Activated naive CD8-positive, alpha-beta T cell treated with anti-CD3 and anti-CD28 coated beads for 36 hours (primary cell): ENCODE measurements at regions not wholly inside any gene's neighbourhood (a gene's known extent, or its start where the extent isn't known, plus 50 kb on each side); places are given as distances from the start of the nearest gene placed in this dataset.

Experiments used
- DNase-seq: peaks from one replicate; pipeline ENCODE4 v3.0.0; 2021
- H3K27ac Mint-ChIP-seq: one replicate; pipeline ENCODE4 v1.8.0; 2022; ENCODE audit warnings: mild to moderate bottlenecking, moderate library complexity, mixed read lengths
- H3K27me3 Mint-ChIP-seq: one replicate; pipeline ENCODE4 v1.8.0; 2022; ENCODE audit warnings: mild to moderate bottlenecking, mixed read lengths
- H3K36me3 Mint-ChIP-seq: one replicate; pipeline ENCODE4 v1.8.0; 2021; ENCODE audit warnings: mild to moderate bottlenecking, mixed read lengths
- H3K4me1 Mint-ChIP-seq: one replicate; pipeline ENCODE4 v1.8.0; 2021; ENCODE audit warnings: mixed read lengths
- H3K4me3 Mint-ChIP-seq: one replicate; pipeline ENCODE4 v1.8.0; 2022; ENCODE audit warnings: mild to moderate bottlenecking, moderate library complexity, mixed read lengths
- H3K9me3 Mint-ChIP-seq: one replicate; pipeline ENCODE4 v1.8.0; 2022; ENCODE audit warnings: mixed read lengths

GRCh38 chr12:131611416-131612091 lies 99.3 kb upstream of the SFSWAP start:
- H3K36me3 Mint-ChIP-seq: no peaks in the 10 kb centered on the region
- H3K27ac Mint-ChIP-seq: no peak overlapping the region
- H3K27me3 Mint-ChIP-seq: peaks cover under 1% of the 10 kb centered on the region
- peaks cover 19% of the 10 kb centered on the region for H3K4me1 Mint-ChIP-seq
- H3K9me3 Mint-ChIP-seq: no peaks in the 10 kb centered on the region
- H3K4me3 Mint-ChIP-seq: no peak overlapping the region
- DNase-seq: no peak

GRCh38 chr12:131612092-131612755 lies 98.7 kb upstream of the SFSWAP start:
- no peak overlapping the region for H3K27ac Mint-ChIP-seq
- DNase-seq: no peak
- H3K9me3 Mint-ChIP-seq: no peaks in the 10 kb centered on the region
- H3K4me3 Mint-ChIP-seq: no peak overlapping the region
- peaks cover 5% of the 10 kb centered on the region for H3K27me3 Mint-ChIP-seq
- H3K36me3 Mint-ChIP-seq: no peaks in the 10 kb centered on the region
- peaks cover 19% of the 10 kb centered on the region for H3K4me1 Mint-ChIP-seq

GRCh38 chr12:131613186-131613585 lies 97.7 kb upstream of the SFSWAP start:
- Mint-ChIP-seq H3K4me3 (no peak overlapping the region), H3K27ac (no peak overlapping the region), H3K27me3 (peaks cover 5% of the 10 kb centered on the region), H3K4me1 (peaks cover 10% of the 10 kb centered on the region), H3K9me3 (no peaks in the 10 kb centered on the region), H3K36me3 (no peaks in the 10 kb centered on the region)
- no peak for DNase-seq

GRCh38 chr12:131613678-131614077 lies 97.2 kb upstream of the SFSWAP start:
- no peak for DNase-seq
- Mint-ChIP-seq H3K4me3 (no peak overlapping the region), H3K27me3 (peaks cover 5% of the 10 kb centered on the region), H3K9me3 (no peaks in the 10 kb centered on the region), H3K36me3 (no peaks in the 10 kb centered on the region), H3K4me1 (peaks cover 8% of the 10 kb centered on the region), H3K27ac (no peak overlapping the region)

GRCh38 chr12:131615326-131616042 lies 95.4 kb upstream of the SFSWAP start:
- DNase-seq: no peak
- H3K9me3 Mint-ChIP-seq: no peaks in the 10 kb centered on the region
- no peaks in the 10 kb centered on the region for H3K36me3 Mint-ChIP-seq
- no peaks in the 10 kb centered on the region for H3K4me1 Mint-ChIP-seq
- no peak overlapping the region for H3K4me3 Mint-ChIP-seq
- H3K27ac Mint-ChIP-seq: no peak overlapping the region
- peaks cover 9% of the 10 kb centered on the region for H3K27me3 Mint-ChIP-seq

GRCh38 chr12:131616043-131616700 lies 94.7 kb upstream of the SFSWAP start:
- no peak overlapping the region for H3K27ac Mint-ChIP-seq
- no peak for DNase-seq
- no peaks in the 10 kb centered on the region for H3K4me1 Mint-ChIP-seq
- peaks cover 9% of the 10 kb centered on the region for H3K27me3 Mint-ChIP-seq
- H3K36me3 Mint-ChIP-seq: no peaks in the 10 kb centered on the region
- H3K4me3 Mint-ChIP-seq: no peak overlapping the region
- H3K9me3 Mint-ChIP-seq: no peaks in the 10 kb centered on the region

- H3K4me1 Mint-ChIP-seq: no peaks in the 10 kb centered on the region
- H3K9me3 Mint-ChIP-seq: no peaks in the 10 kb centered on the region
- no peaks in the 10 kb centered on the region for H3K36me3 Mint-ChIP-seq
- no peak overlapping the region for H3K27ac Mint-ChIP-seq
- H3K27me3 Mint-ChIP-seq: peaks cover 9% of the 10 kb centered on the region
- no peak overlapping the region for H3K4me3 Mint-ChIP-seq
- no peak for DNase-seq
Observed at GRCh38 chr12:131616738-131617137, 94.2 kb upstream of the SFSWAP start.

- Mint-ChIP-seq H3K9me3 (no peaks in the 10 kb centered on the region), H3K27ac (no peak overlapping the region), H3K36me3 (no peaks in the 10 kb centered on the region), H3K4me3 (no peak overlapping the region), H3K27me3 (peaks cover 9% of the 10 kb centered on the region), H3K4me1 (no peaks in the 10 kb centered on the region)
- DNase-seq: no peak
Observed at GRCh38 chr12:131617179-131617578, 93.7 kb upstream of the SFSWAP start.

- Mint-ChIP-seq H3K36me3 (no peaks in the 10 kb centered on the region), H3K27me3 (peaks cover 9% of the 10 kb centered on the region), H3K9me3 (no peaks in the 10 kb centered on the region), H3K27ac (no peak overlapping the region), H3K4me3 (no peak overlapping the region), H3K4me1 (no peaks in the 10 kb centered on the region)
- DNase-seq: no peak
Observed at GRCh38 chr12:131617596-131618302, 93.1 kb upstream of the SFSWAP start.

- peaks cover 9% of the 10 kb centered on the region for H3K27me3 Mint-ChIP-seq
- no peaks in the 10 kb centered on the region for H3K36me3 Mint-ChIP-seq
- H3K9me3 Mint-ChIP-seq: no peaks in the 10 kb centered on the region
- DNase-seq: no peak
- H3K4me1 Mint-ChIP-seq: no peaks in the 10 kb centered on the region
- no peak overlapping the region for H3K4me3 Mint-ChIP-seq
- H3K27ac Mint-ChIP-seq: no peak overlapping the region
Observed at GRCh38 chr12:131618303-131618658, 92.6 kb upstream of the SFSWAP start.

- H3K9me3 Mint-ChIP-seq: no peaks in the 10 kb centered on the region
- no peak overlapping the region for H3K4me3 Mint-ChIP-seq
- H3K27ac Mint-ChIP-seq: no peak overlapping the region
- H3K4me1 Mint-ChIP-seq: no peaks in the 10 kb centered on the region
- H3K36me3 Mint-ChIP-seq: no peaks in the 10 kb centered on the region
- DNase-seq: no peak
- H3K27me3 Mint-ChIP-seq: peaks cover 9% of the 10 kb centered on the region
Observed at GRCh38 chr12:131618701-131619100, 92.2 kb upstream of the SFSWAP start.

- no peak for DNase-seq
- H3K4me3 Mint-ChIP-seq: no peak overlapping the region
- H3K27ac Mint-ChIP-seq: no peak overlapping the region
- no peaks in the 10 kb centered on the region for H3K36me3 Mint-ChIP-seq
- no peaks in the 10 kb centered on the region for H3K9me3 Mint-ChIP-seq
- peaks cover 9% of the 10 kb centered on the region for H3K27me3 Mint-ChIP-seq
- no peaks in the 10 kb centered on the region for H3K4me1 Mint-ChIP-seq
Observed at GRCh38 chr12:131619106-131619642, 91.7 kb upstream of the SFSWAP start.

- Mint-ChIP-seq H3K4me3 (no peak overlapping the region), H3K4me1 (no peaks in the 10 kb centered on the region), H3K36me3 (no peaks in the 10 kb centered on the region), H3K9me3 (no peaks in the 10 kb centered on the region), H3K27me3 (peaks cover 12% of the 10 kb centered on the region), H3K27ac (no peak overlapping the region)
- DNase-seq: no peak
Observed at GRCh38 chr12:131619736-131620506, 91.0 kb upstream of the SFSWAP start.

GRCh38 chr12:131620520-131620919 lies 90.4 kb upstream of the SFSWAP start:
- Mint-ChIP-seq H3K4me3 (no peak overlapping the region), H3K27me3 (peaks cover 12% of the 10 kb centered on the region), H3K36me3 (no peaks in the 10 kb centered on the region), H3K4me1 (no peaks in the 10 kb centered on the region), H3K9me3 (no peaks in the 10 kb centered on the region), H3K27ac (no peak overlapping the region)
- no peak for DNase-seq
